Adrenal gland (tissue), 9 donors: ENCODE measurements at regions not wholly inside any gene's neighbourhood (a gene's known extent, or its start where the extent isn't known, plus 50 kb on each side); places are given as distances from the start of the nearest gene placed in this dataset.

Experiments
- DNase-seq, 7 donors: peaks; one replicate each; pipeline ENCODE4 v3.0.0-alpha.2; 2019 to 2020
- H3K27ac ChIP-seq, 5 donors: fragments of 200-600 bp; sonication (generic) in 4 of 5; 1 replicate in 3 of 5; 2 replicates in 2 of 5; pipeline versions ENCODE4 v1.5.1 to v1.8.0; 2016 to 2020; ENCODE audit warnings: mild to moderate bottlenecking in 1 of 5
- H3K27me3 ChIP-seq: fragments of 200-600 bp; 2 replicates; pipeline ENCODE4 v1.8.0; 2021
- H3K36me3 ChIP-seq, 2 donors: fragments of 200-600 bp; replicated peaks in 1 of 2; 1 replicate in 1 of 2; 2 replicates in 1 of 2; pipeline versions ENCODE4 v1.5.1 to v1.8.0; 2018 to 2022
- H3K4me1 ChIP-seq, 2 donors: fragments of 200-600 bp; replicated peaks in 1 of 2; 1 replicate in 1 of 2; 2 replicates in 1 of 2; pipeline versions ENCODE4 v1.5.1 to v1.8.0; 2018 to 2021
- H3K4me3 ChIP-seq, 4 donors: fragments of 200-600 bp; sonication (generic) in 3 of 4; one replicate each; pipeline ENCODE4 v1.5.1; 2016 to 2018
- H3K9me3 ChIP-seq, 3 donors: fragments of 200-600 bp; sonication (generic) in 1 of 3; replicated peaks in 1 of 3; 1 replicate in 2 of 3; 2 replicates in 1 of 3; pipeline versions ENCODE4 v1.5.1 to v1.8.0; 2016 to 2021
- CTCF ChIP-seq, 6 experiments: fragments of 450-650 bp in 4 of 6; fragments of 200-600 bp in 2 of 6; sonication (generic) in 1 of 6; IDR thresholded peaks; 1 replicate in 5 of 6; 2 replicates in 1 of 6; pipeline versions ENCODE4 v1.5.1 to v1.8.0; 2016 to 2021; ENCODE audit warnings: antibody characterized with exemption in 6 of 6, mild to moderate bottlenecking in 2 of 6, moderate library complexity in 1 of 6
- POLR2A ChIP-seq, 2 donors: fragments of 450-650 bp; IDR thresholded peaks; one replicate each; pipeline ENCODE4 v1.6.1; 2017; ENCODE audit warnings: antibody characterized with exemption in 2 of 2, mild to moderate bottlenecking in 2 of 2, moderate library complexity in 1 of 2
- WGBS, 4 donors: extraction: QIAGEN DNeasy Blood & Tissue Kit in 2 of 4; methylation state at CpG; one replicate each; pipeline versions ENCODE4 v1.1.5 to v1.1.7; 2013 to 2017; 5-methylcytosine and 5-hydroxymethylcytosine counted together
- intact Hi-C, 2 donors: fragments of 100-400 bp; cut with DNase I; formaldehyde crosslinking; loops; one replicate each; pipeline versions ENCODE4 v1.14.1 to v1.15.0; 2022 to 2023
- donor health status: healthy with polysubstance abuse.
- donor health status: Bipolar disorder and iron deficiency.
- donor health status: DM: yes; HTN: yes; CAD: no.
- donor health status: DM: no; HTN: no; CAD: no.
- donor health status: DM: no; HTN: no; CAD: no.

GRCh38 chr18:42281851-42282250, 326.8 kb downstream of the PIK3C3 start:
- TF ChIP-seq CTCF (IDR thresholded peaks at IDR 0.05): no peak
- no peak for TF ChIP-seq POLR2A (IDR thresholded peaks at IDR 0.05)
- Histone ChIP-seq H3K27me3 (no peaks in the 10 kb centered on the region), H3K27ac (no peak overlapping the region), H3K9me3 (no peaks in the 10 kb centered on the region), H3K4me3 (no peak overlapping the region), H3K4me1 (peaks cover 0 to 3% of the 10 kb centered on the region in 2 donors), H3K36me3 (no peaks in the 10 kb centered on the region)
- intact Hi-C loops: no loop called here
- no peak for DNase-seq

- intact Hi-C loops: no loop called here
- Histone ChIP-seq H3K4me1 (peaks cover 0 to 8% of the 10 kb centered on the region in 2 donors), H3K36me3 (no peaks in the 10 kb centered on the region), H3K27ac (no peak overlapping the region), H3K27me3 (no peaks in the 10 kb centered on the region), H3K4me3 (no peak overlapping the region), H3K9me3 (no peaks in the 10 kb centered on the region)
- no peak for DNase-seq
- TF ChIP-seq CTCF (IDR thresholded peaks at IDR 0.05) (no peak), POLR2A (IDR thresholded peaks at IDR 0.05) (no peak)
- WGBS, 4 donors: 86 to 100% (median 92%) methylated on average over 1 of the region's 1 CpG
Measured at GRCh38 chr18:42287047-42287446, 332.0 kb downstream of the PIK3C3 start.

- intact Hi-C loops: no loop called here
- TF ChIP-seq CTCF (IDR thresholded peaks at IDR 0.05): no peak
- H3K27ac ChIP-seq: no peak overlapping the region
Measured at GRCh38 chr18:42288129-42288528, 333.1 kb downstream of the PIK3C3 start.

GRCh38 chr18:42289526-42289925, 334.5 kb downstream of the PIK3C3 start:
- Histone ChIP-seq H3K9me3 (no peaks in the 10 kb centered on the region), H3K36me3 (no peaks in the 10 kb centered on the region), H3K4me1 (peaks cover 0 to 8% of the 10 kb centered on the region in 2 donors), H3K27me3 (no peaks in the 10 kb centered on the region), H3K27ac (no peak overlapping the region), H3K4me3 (no peak overlapping the region)
- TF ChIP-seq CTCF (IDR thresholded peaks at IDR 0.05) (no peak), POLR2A (IDR thresholded peaks at IDR 0.05) (no peak)
- DNase-seq: no peak
- 81 to 85% (median 84%) methylated on average over 4 of the region's 4 CpGs for WGBS, 4 donors
- intact Hi-C loops: no loop called here

More at GRCh38 chr18:42288129-42288528, 333.1 kb downstream of the PIK3C3 start:
- H3K4me3 ChIP-seq: no peak overlapping the region
- peaks cover 0 to 8% of the 10 kb centered on the region in 2 donors for H3K4me1 ChIP-seq
- H3K27me3 ChIP-seq: no peaks in the 10 kb centered on the region
- 85 to 97% (median 93%) methylated on average over 1 of the region's 1 CpG for WGBS, 4 donors
- no peak for DNase-seq
- H3K9me3 ChIP-seq: no peaks in the 10 kb centered on the region
- H3K36me3 ChIP-seq: no peaks in the 10 kb centered on the region
